ENCODE measurements at regions not wholly inside any gene's neighbourhood (a gene's known extent, or its start where the extent isn't known, plus 50 kb on each side); places are given as distances from the start of the nearest gene placed in this dataset.
"Not testable (repeated sequence)": the region's sequence is repeated elsewhere in the genome, so short reads cannot be mapped to it uniquely, and the experiment has no call there.

GRCh38 chr15:30030345-30030744, 52.4 kb upstream of the GOLGA8J start:
- no peak for DNase-seq (ENCODE audit: low read depth in 2 of 2)

- DNase-seq (ENCODE audit: low read depth in 2 of 2): no peak
Observed at GRCh38 chr15:30023798-30024295, 58.9 kb upstream of the GOLGA8J start.

- no peak for DNase-seq (ENCODE audit: low read depth in 2 of 2)
Observed at GRCh38 chr15:30010746-30011145, 72.0 kb upstream of the GOLGA8J start.

GRCh38 chr15:30008156-30008555, 74.6 kb upstream of the GOLGA8J start:
- no peak for DNase-seq (ENCODE audit: low read depth in 2 of 2)

- no peak for DNase-seq (ENCODE audit: low read depth in 2 of 2)
Observed at GRCh38 chr15:30001602-30002001, 81.2 kb upstream of the GOLGA8J start.

GRCh38 chr15:29998033-29998432, 84.7 kb upstream of the GOLGA8J start:
- DNase-seq (ENCODE audit: low read depth in 2 of 2): no peak

- DNase-seq (ENCODE audit: low read depth in 2 of 2): no peak
Observed at GRCh38 chr15:29997499-29997898, 85.3 kb upstream of the GOLGA8J start.

- no peak for DNase-seq (ENCODE audit: low read depth in 2 of 2)
Observed at GRCh38 chr15:29994284-29994683, 88.5 kb upstream of the GOLGA8J start.

GRCh38 chr15:29990954-29991353, 91.8 kb upstream of the GOLGA8J start:
- no peak for DNase-seq (ENCODE audit: low read depth in 2 of 2)

- DNase-seq (ENCODE audit: low read depth in 2 of 2): no peak
Observed at GRCh38 chr15:29990035-29990434, 92.7 kb upstream of the GOLGA8J start.

- DNase-seq (ENCODE audit: low read depth in 2 of 2): no peak
Observed at GRCh38 chr15:29988701-29989100, 94.1 kb upstream of the GOLGA8J start.

- no peak for DNase-seq (ENCODE audit: low read depth in 2 of 2)
Observed at GRCh38 chr15:29986946-29987345, 95.8 kb upstream of the GOLGA8J start.

GRCh38 chr15:29978411-29979382, 104.1 kb upstream of the GOLGA8J start:
- no peak for DNase-seq (ENCODE audit: low read depth in 2 of 2)

- not testable (repeated sequence) for DNase-seq (ENCODE audit: low read depth in 2 of 2)
Observed at GRCh38 chr15:29974056-29974455, 108.7 kb upstream of the GOLGA8J start.

GRCh38 chr15:29972051-29972450, 110.7 kb upstream of the GOLGA8J start:
- DNase-seq (ENCODE audit: low read depth in 2 of 2): no peak

- DNase-seq (ENCODE audit: low read depth in 2 of 2): no peak
Observed at GRCh38 chr15:29970402-29970695, 112.4 kb upstream of the GOLGA8J start.

- no peak for DNase-seq (ENCODE audit: low read depth in 2 of 2)
Observed at GRCh38 chr15:29969562-29970401, 113.0 kb upstream of the GOLGA8J start.

GRCh38 chr15:29968895-29969561, 113.7 kb upstream of the GOLGA8J start:
- DNase-seq (ENCODE audit: low read depth in 2 of 2): no peak

- DNase-seq (ENCODE audit: low read depth in 2 of 2): no peak
Observed at GRCh38 chr15:29968099-29968894, 114.5 kb upstream of the GOLGA8J start.

- no peak for DNase-seq (ENCODE audit: low read depth in 2 of 2)
Observed at GRCh38 chr15:29962407-29962806, 120.3 kb upstream of the GOLGA8J start.
